HG03045 (cell line): ENCODE measurements at regions not wholly inside any gene's neighbourhood (a gene's known extent, or its start where the extent isn't known, plus 50 kb on each side); places are given as distances from the start of the nearest gene placed in this dataset.

Experiments
- ATAC-seq: cut with Tn5 transposase; IDR thresholded peaks from one replicate; pipeline ENCODE4 v1.9.1; 2021; ENCODE audit warnings: mild to moderate bottlenecking, moderate library complexity; ENCODE audit not compliant: unreplicated experiment

- no peak for ATAC-seq
Observed at GRCh38 chr5:56286015-56286884, 53.1 kb upstream of the ANKRD55 start.

GRCh38 chr5:56282951-56283350 lies 49.8 kb upstream of the ANKRD55 start:
- ATAC-seq: no peak
